ENCODE measurements at regions not wholly inside any gene's neighbourhood (a gene's known extent, or its start where the extent isn't known, plus 50 kb on each side); places are given as distances from the start of the nearest gene placed in this dataset.
"Not testable (repeated sequence)": the region's sequence is repeated elsewhere in the genome, so short reads cannot be mapped to it uniquely, and the experiment has no call there.

GRCh38 chr10:121669840-121670239 lies 71.6 kb upstream of the FGFR2 start:
- not testable (repeated sequence) for TF ChIP-seq CTCF (conservative IDR thresholded peaks at IDR 0.05 in 1 of 2, IDR thresholded peaks at IDR 0.05 in 1 of 2; ENCODE audit: extremely low read depth in 1 of 2, insufficient read depth in 1 of 2, low read depth in 1 of 2, low read length in 2 of 2); EZH2 (IDR thresholded peaks at IDR 0.05; ENCODE audit: borderline replicate concordance, low read length)
